GM21526 (cell line): ENCODE measurements at regions not wholly inside any gene's neighbourhood (a gene's known extent, or its start where the extent isn't known, plus 50 kb on each side); places are given as distances from the start of the nearest gene placed in this dataset.

Experiments
- ATAC-seq: cut with Tn5 transposase; IDR thresholded peaks from one replicate; pipeline ENCODE4 v1.9.1; 2021; ENCODE audit warnings: moderate library complexity; ENCODE audit not compliant: unreplicated experiment, low FRiP score

DNA sequence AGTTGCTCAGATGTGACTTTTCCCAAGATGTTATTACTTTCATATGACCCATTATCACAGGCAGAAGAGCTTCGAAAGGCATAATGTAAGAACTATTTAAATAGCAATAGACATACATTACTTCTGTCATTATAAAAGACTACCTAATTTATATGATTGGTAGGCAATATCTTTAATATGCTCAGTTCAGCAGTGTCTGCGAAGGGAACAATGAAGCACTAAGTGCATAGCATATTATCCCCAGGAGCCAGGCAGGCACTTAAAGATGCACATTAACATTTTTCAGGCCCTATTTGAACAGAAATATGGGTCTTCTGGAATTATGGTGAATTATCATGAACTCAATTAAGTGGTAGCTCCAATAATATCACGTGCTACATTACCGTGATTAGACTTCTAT is 217.8 kb downstream of the EPM2A start:
- no peak for ATAC-seq

DNA sequence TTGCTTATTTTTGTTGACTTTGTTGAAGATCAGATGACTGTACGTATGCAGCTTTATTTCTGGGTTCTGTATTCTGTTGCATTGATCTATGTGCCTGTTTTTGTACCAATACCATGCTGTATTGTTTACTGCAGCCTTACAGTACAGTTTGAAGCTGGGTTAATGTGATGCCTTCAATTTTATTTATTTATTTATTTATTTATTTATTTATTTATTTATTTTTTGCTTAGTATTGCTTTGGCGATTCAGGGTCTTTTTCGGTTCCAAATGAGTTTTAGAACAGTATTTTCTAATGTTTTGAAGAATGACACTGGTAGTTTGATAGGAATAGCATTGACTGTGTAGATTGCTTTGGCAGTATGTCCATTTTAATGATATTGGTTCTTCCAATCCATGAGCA is 210.3 kb downstream of the EPM2A start:
- no peak for ATAC-seq

DNA sequence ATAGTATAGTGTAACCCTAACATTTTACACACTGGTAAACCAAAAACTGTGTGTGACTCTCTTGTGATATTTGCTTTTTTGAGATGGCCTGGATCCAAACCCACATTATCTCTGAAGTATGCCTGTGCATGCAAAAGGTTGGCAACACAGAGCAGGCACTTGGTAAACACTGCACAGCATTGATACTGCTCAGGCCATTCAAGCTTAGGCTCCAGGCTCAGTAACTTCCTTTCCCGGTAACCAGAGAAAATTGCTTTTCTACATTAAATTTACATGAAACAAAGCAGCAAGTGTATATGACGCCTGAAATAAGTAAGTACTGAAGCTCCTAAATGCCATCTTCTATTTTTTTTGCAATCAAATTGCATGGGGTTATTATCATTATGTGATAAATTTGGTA is 205.7 kb downstream of the EPM2A start:
- no peak for ATAC-seq

DNA sequence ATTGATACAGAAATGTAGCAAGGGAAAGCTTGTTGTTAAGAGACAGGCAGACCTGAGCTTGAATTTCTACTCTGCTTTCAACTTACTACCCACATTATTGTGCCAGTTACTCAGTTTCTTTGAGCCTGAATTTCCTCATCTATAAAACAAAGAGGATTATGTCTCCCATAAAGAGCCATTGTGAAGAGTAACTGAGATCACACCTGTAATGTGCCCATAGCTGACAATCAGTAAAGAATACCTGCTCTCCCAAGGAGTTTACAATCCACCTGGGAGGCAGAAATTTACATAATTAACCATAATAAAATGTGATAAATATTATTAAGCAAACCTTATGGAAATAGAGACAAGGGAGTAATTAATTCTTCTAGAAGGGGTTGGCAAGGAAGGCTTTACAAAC is 204.9 kb downstream of the EPM2A start:
- ATAC-seq, result no peak

DNA sequence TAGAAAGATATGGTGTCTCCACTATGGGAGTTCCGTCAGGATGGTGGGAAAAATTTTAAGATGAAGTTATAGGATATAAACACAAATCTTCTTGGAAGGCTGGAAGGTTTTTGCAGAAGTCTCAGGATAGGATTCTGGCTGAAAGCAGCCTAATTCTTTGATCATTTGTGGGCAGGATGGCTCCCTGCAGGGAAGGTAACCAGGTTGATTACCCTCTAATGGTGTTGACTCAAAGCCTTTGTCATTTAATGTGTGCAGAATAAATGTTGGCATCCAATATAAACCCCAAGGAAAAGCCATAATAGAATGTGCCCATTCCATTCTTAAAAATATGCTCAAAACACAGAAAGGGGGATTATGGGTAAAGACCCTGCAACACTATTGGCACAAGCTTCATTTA is 204.3 kb downstream of the EPM2A start:
- no peak for ATAC-seq

DNA sequence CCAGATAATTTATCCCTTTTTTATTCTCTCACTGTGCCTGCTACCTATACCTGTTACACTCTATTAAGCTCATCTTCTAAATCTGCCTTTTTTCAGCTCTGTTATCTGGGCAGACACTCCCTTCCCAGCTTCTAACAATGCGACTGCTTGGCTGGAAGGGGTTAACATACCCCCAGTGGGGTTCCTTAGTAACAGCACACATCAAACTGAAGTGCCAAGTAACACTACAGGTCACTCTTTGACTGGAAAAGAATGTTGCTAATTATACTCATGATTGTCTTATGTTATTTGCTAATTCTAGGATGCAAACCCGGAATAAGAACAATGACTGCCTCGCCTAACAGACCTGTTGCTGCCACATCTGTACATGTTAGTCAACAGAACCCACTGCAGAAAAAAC is 203.5 kb downstream of the EPM2A start:
- no peak for ATAC-seq

DNA sequence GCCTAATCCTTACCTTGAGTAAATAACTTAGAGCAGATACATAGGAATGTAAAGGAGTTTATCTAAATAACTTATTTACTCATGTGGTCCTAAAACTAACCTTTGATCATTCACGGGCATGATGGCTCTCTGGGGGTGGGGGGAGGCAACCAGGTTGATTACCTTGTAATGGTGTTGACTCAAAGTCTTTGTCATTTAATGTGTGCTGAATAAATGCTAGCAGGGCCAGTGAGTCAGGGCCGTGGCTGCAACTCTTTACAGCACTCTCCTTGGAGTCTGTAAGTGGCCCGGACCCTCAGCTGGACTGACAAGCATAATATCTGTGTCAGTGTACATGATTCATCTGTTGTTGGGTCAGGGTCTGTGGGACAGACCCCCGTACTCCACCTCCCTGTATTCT is 203.0 kb downstream of the EPM2A start:
- ATAC-seq, result no peak

DNA sequence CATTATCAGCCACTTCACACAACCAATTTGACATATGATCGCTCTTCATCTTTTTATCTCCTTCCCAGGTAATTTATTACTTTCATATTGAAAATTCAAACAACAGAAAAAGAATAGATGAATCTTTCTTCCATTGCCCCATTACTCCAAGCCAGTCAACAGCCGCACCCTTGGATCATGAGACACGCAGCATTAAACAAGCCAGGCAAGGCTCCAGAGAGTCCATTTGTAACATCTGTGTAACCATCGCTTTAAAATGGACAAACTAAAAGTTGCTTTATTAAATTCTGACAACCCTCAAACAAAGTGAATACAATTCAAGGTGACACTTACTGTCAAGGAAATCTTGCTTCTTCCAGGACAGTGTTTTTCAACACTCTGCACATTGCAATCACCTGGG is 200.3 kb downstream of the EPM2A start:
- ATAC-seq, result no peak

DNA sequence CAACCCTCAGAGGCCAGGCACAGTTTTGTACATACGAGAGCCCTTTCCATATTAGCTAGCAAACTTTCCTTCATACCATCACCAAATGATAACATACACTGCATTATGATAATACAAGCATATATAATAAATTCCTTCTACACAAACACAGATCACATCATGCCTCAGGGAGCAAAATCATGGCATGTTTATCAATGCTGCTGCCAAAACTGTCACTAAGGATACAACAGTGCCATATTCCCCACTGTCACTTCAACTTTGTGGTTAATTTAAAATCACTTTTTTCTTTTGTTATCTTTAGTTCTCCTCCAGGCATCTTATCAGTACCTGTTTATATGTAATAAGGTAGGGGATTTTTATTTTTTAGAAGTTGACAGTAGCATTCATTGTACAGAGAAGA is 196.3 kb downstream of the EPM2A start:
- ATAC-seq, result no peak

DNA sequence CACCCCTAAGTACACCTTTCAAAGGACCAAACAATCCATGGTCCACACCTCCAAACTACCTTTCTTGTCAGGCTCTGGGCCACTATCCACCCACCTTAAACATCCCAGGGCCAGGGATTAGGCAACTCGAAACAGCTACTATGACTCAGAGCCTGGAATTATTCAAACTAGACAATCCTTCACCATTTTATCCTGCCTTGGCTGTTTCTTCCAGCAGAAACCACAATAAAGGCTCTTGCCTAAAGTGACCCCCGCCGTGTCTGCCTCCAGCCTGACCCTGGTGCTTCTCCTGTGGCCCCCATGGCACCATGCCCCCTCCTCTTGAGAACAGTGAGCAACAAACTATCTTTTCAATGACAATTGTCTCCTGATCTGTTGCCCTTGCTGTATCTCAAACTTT is 195.5 kb downstream of the EPM2A start:
- ATAC-seq, result no peak

DNA sequence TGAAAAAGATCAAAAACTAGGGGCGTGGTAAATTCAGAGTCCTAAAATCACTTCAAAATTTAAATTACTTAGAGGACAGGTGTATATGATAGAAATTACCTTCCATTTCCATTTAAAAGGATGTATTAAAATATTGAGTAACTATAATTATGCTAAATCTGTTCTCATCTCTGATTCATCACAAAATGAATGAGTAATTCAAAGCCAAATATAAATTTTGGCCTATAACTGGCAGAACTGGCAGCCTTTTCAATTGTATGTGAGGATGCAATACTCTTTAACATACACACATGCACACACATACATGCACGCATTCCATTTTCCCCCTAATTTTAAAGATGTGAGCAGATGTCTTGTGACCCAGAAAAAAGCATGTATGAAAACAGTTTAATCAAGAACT is 194.6 kb downstream of the EPM2A start:
- ATAC-seq, result no peak

DNA sequence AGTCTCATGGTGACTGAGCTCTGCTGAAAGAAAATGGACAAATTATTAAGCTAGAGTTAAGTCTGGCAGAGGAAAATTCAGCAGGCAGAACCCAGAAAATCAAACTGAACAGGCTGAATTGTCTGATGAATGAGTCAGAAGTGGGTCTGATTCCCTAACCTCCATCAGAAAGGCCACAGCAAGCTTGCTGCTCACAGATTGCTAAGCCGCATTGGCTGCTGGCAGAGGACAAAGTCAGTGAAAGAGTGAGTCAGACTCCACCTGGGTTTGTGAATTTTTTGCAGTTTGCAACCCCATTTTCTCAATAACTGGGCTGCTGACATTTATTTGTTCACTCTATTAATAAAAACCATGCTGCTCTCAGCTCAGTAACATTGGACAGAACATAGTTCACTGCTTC is 191.3 kb downstream of the EPM2A start:
- ATAC-seq, result no peak

DNA sequence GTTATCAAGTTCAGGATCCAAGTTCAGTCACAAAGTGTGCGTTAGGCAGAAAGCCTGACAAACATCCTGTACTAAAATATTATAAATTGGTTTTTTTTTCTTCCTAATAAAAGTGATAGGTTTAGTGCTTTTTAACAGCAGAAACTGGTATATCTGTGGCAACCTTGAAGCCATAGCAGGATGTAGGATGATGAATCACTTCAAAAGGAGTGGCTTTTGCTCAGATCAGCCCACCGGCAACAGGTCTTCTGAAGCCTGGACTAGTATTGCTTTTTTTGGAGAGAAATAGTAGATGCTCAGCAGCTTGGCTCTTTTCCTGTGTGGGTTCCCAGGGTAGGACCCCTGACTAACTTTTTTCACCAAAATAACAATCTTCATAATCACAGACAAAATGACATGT is 190.8 kb downstream of the EPM2A start:
- no peak for ATAC-seq

DNA sequence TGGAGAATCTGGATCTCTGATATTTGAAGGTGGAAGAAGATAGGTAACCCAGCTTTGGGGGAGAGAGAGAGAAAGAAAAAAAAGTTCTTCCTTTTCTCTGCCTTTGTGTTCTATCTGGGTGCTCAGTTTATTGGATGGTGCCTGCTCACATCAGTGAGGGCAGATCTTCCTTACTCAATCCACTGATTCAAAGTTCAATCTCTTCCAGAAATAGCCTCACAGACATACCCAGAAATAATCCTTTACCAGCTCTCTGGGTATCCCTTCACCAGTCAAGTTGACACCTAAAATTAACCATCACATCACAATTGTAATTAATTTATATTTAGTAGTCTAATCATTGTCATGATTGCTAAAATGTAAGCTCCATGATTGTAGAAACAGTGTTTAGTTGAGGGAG is 189.1 kb downstream of the EPM2A start:
- ATAC-seq, result no peak

DNA sequence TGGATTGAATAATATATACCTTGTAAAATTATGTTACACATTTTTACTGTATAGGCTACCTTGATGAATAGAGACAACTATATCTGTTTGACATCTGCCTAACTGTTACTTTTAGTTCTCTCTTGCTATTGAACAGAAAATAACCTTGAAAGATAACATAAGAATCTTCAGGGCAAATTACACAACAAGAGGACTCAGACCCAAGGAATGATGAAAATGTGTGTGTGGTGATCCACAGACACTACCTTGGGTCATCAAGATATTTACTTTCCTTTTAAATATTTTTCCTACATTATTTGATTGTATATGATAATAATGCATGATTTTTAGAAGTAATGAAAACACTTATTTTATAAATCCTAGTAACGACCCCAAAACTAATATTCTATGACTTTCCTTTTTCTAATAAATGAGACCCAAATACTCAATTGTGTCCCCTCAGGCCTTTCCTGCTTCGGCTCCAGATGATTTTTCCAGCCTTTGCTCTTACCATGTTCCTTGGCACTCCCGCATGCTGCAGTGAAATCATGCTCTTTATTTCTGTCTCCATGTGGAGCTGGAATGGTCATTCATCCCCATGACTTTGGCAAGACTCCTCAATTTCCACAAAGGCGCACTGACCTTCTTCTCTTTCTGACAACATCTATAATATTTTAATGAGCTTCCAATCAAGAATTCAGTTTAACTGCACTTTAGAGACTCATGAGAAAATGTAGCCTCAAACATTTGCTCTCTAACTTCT is 187.6 kb downstream of the EPM2A start:
- ATAC-seq, result no peak

DNA sequence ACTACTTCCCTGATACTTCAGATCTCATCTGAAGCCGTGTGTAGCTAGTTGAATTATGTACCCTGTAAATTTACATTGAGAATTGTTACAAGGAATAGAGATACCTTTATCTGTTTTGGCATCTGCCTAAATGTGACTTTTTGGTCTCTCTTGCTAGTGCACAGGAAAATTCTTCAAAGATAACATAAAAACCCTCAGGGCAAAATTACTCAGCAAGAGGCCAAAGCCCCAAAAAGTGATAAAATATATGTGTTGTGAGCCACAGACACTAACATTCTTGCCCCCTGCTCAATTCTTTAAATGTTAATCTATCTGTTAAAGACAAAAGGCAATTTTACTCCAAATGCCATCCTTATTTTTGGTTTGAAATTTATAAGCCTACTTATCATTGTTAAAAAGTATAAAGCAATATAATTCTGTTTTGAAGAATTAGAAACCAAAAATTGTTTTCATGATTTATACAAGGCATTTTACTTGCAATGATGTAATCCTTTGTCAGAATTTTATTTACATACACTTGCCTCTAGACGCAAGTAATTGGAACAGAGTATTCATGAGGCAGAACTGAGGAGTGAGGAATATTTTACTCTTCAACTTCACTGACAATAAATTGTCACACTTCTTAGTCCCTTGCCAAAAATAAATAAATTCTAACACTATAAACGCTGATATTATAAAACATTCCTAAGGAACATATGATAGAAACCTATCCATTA is 186.2 kb downstream of the EPM2A start:
- ATAC-seq, result no peak

DNA sequence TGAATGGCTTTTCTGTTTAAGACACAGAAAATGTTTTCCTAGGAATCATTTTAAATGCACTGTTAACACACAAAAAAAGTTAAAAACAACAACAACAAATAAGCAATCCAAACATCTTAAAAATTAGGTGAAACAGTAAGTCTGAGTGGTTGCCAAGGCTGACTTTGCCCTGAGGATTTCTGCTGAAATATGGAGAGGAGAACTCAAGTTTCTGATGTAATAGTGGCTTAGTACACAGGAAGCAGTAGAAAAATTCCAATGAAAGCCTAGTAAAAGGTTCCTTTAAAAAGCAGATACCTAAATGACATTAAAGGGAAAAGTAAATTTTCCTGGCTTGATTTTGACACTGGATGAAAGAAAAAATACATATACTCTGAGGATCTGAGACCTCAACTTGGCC is 184.2 kb downstream of the EPM2A start:
- no peak for ATAC-seq

DNA sequence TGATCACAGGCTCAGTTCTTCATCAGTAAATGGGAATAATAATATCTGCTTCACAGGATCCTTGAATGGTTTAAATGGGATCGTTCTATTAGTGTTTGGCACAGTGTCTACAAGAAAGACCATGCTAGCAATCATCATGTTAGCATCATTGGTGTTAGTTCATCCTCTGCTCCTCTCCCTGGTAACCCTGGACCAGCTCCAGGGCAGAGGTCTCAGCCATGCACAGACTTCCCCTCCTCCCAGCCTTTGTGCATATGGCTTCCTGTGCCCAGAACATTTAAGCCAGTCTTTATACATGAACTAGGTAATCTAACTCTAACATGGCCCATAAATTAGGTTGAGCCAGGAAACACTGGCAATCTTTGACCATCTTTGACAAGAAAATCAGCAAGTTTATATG is 180.2 kb downstream of the EPM2A start:
- no peak for ATAC-seq

DNA sequence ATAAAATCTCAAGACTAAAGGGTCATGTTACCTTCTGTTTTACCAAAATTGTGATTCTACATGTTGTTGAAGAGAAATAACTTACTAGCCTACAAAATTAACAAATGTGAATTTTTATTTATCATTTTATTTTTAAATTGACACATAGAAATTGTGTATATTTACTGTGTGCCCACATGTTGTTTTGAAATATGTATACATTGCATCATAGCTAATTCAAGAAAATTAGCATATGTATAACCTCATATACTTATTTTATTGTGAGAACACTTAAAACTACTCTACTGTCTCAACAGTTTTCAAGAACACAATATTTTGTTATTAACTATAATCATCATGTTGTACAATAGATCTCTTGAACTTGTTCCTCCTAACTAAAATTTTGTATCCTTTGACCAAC is 177.8 kb downstream of the EPM2A start:
- no peak for ATAC-seq

DNA sequence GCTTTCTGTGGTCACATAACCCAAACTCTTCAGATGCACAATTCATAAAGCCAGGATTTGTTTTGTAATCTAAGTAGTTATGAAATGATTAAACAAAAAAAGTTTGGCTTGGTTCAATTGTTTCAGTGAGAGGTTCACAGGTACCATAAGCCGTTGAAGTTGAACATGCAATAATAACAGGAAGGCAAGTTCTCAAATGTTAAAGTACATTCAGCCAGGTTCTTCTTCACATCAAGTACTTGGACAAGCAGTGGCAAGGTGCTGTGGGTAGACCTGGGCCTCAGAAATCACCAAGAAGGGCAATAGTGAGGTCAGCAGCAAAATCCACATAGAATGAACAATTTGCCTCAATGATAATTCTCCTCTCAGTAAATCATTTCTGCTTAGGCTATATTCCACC is 175.5 kb downstream of the EPM2A start:
- no peak for ATAC-seq

DNA sequence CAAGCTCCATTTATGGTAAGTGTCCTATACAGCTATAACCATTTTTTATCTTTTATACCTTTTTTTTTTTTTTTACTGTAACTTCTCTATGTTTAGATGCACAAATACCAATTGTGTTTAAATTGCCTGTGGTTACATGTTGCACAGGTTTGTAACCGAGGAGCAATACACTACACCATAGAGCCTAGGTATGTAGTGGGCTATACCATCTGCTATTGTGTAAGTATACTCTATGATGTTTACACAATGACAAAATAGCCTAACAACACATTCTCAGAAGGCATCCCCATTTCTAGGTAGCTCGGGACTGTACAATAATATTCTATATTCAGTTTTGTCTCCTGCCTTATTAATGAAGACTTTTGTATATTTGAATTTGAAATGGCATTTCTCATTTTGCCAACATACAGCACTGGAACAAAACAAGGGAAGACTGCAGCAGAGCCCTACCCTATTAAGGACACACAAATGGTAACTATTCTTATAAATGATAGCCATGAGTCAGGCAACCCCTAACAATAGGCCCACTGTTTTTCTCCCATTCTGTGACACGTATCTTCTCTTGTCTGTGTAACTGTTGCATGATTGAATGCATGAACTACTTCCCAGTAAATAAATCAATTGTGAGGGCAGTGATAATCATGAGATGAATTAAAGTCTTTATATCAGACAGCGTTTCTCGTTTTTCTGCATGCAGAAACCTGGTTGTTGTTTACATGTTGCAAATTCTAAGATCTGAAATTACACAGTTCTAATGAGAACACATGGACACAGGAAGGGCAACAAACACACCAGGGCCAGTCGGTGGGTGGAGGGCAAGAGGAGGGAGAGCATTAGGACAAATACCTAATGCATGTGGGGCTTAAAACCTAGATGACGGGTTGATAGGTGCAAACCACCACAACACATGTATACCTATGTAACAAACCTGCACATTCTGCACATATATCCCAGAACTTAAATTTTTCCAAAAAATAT is 173.9 kb downstream of the EPM2A start:
- no peak for ATAC-seq
